HFF-Myc (cell line): ENCODE measurements at regions not wholly inside any gene's neighbourhood (a gene's known extent, or its start where the extent isn't known, plus 50 kb on each side); places are given as distances from the start of the nearest gene placed in this dataset.

Experiments
- DNase-seq: peaks from one replicate; pipeline ENCODE4 v3.0.0-alpha.2; 2011; ENCODE audit warnings: low read depth; ENCODE audit errors: extremely low read depth
- H3K4me3 ChIP-seq: replicated peaks from 2 replicates; pipeline ENCODE4 v1.5.1; 2011; ENCODE audit warnings: low read depth, mild to moderate bottlenecking, control low read depth, low read length
- CTCF ChIP-seq: IDR thresholded peaks from 2 replicates; pipeline ENCODE4 v1.5.1; 2012; ENCODE audit warnings: mild to moderate bottlenecking, low read depth, low read length, control low read depth; ENCODE audit errors: missing control alignments

DNA sequence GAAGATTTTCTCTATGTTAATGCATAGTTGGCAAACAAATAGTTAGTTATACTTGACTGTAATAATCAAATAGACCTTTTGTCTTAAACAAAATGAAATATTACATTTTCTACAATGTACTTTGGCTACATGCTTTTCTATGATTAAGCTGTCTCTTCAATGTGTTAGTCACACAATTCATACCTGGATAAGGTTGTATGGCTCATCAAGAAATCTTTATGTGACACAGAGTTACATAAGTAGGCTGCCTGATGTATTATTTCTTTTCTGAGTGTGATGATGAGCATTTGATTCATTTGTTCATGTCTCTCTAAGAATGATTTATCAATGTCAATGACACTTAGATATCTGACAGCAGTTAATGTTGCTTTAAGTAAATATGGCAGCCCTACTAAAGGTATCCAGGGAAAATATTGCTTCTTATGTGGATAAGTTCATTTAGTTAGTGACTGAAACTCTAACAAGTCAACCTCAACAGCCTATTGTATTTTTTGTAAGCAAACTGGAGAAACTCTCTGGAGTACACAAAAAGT lies 157.4 kb upstream of the SOX2 start:
- TF ChIP-seq CTCF, result no peak
- no peak for DNase-seq
- H3K4me3 ChIP-seq, result no peak overlapping the region

DNA sequence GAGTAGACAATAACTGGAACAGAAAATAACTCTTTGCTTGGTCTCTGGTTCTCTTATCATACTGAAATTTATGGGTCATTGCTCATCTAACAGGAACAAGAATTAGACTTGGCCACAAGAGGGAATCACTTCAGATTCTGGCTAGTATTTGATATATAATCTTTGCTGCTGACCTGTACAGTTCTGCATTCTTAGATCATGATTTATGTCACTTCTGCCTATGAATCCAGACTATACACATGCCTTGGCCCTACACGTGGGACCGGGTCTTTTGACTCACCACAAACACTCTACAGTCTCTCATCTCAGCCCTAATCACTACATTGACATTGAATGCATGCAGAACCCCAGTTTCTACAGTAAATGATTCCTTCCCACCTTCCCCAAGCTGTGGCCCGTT lies 162.5 kb upstream of the SOX2 start:
- no peak for TF ChIP-seq CTCF
- DNase-seq, result no peak

DNA sequence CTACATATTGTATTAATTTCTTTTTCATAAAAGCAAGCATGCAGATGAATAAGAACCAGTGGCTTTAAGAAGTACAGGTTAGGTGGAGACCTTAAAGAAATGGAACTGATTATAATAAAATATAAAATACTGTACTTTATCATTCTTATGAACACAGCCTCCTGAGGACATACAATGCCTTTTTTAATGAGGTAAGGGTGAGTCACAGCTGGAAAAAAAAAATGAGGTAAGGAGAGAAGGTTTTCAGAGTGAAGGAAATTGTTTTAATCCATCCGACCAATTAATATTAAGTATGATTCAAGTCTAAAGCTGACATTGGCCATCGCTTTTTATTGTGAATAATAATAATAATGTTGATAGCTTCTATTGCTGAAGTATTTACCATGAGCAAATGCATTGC lies 170.3 kb upstream of the SOX2 start:
- DNase-seq, result no peak
- H3K4me3 ChIP-seq, result no peak overlapping the region
- TF ChIP-seq CTCF, result no peak

More for the DNA sequence above, 162.5 kb upstream of the SOX2 start:
- no peak overlapping the region for H3K4me3 ChIP-seq

DNA sequence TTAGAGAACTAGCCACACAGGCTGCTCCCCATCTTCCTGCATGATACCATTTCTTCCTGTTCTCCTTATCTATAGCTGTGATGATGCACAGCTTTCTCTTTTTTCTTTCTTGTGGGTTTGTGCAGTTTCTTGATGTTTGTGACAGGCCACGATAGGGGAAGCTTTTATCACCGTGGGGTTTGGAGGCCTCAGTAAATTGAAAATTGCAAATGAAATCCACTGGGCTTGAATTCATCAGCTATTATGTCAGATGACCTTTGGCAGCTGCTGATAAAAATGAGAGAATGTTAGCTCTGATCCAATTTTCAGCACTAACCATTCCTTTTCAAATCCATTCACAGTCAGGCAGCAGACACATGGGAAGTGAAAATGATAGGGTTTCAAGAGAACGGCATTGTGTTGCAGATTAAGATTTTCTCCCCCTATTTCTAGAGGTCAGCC lies 176.9 kb upstream of the SOX2 start:
- no peak overlapping the region for H3K4me3 ChIP-seq
- TF ChIP-seq CTCF, result no peak
- DNase-seq, result no peak

- H3K4me3 ChIP-seq, result no peak overlapping the region
- no peak for DNase-seq
- no peak for TF ChIP-seq CTCF
Observed at GRCh38 chr3:181533811-181534210, 177.9 kb upstream of the SOX2 start.

GRCh38 chr3:181530584-181530983 lies 181.1 kb upstream of the SOX2 start:
- DNase-seq, result no peak
- H3K4me3 ChIP-seq, result no peak overlapping the region

More at GRCh38 chr3:181530584-181530983, 181.1 kb upstream of the SOX2 start:
- no peak for TF ChIP-seq CTCF
